ENCODE measurements at regions not wholly inside any gene's neighbourhood (a gene's known extent, or its start where the extent isn't known, plus 50 kb on each side); places are given as distances from the start of the nearest gene placed in this dataset. TPM values are rescaled to one million over a fixed set of nuclear protein-coding genes. Genes with fewer than 3 reads are reported as not detected.

DNA sequence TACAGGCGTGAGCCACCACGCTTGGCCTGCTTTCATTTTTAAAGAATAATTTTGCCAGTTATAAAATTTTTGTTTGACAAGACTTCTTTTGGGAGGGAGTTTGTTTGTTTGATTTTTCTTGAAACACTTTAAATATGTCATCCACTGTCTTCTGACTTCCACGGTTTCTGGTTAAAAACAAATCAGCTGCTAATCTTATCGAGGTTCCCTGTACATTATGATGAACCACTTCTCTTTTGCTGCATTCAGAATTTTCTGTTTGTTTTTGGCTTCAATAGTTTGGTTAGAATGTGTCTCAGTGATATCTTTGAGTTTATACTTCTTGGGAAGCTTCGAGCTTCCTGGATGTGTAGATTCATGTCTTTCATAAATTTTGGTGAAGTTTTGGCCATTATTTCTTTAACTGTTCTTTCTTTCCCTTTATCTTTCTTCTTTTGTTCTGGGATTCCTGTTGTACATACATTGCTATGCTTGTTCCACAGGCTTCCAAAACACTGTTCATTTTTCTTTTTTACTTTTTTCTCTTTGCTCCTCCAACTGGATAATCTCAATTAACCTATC is 60.8 kb downstream of the MSX2 start:
- Histone ChIP-seq H2BK12ac (ENCODE audit: low read length) (no peak overlapping the region), H2BK5ac (ENCODE audit: low read length) (no peak overlapping the region), H2AK5ac (ENCODE audit: low read depth, low read length) (no peak overlapping the region), H2BK15ac (ENCODE audit: low read length) (no peak overlapping the region), H3K4me1 (ENCODE audit: control insufficient read depth in 2 of 2, insufficient read depth in 1 of 2, low read depth in 1 of 2, low read length in 2 of 2) (no peaks in the 10 kb centered on the region), H4K91ac (ENCODE audit: low read depth, low read length, poor library complexity) (no peak overlapping the region), H3K9ac (ENCODE audit: low read depth, low read length, poor library complexity) (no peak overlapping the region), H3K4me2 (ENCODE audit: insufficient read depth, low read length, poor library complexity, severe bottlenecking) (no peak overlapping the region), H3K36me3 (replicated peaks in 1 of 2; ENCODE audit: control insufficient read depth in 2 of 2, insufficient read depth in 2 of 2, low read length in 2 of 2) (no peaks in the 10 kb centered on the region), H3K79me1 (ENCODE audit: low read depth, low read length) (no peaks in the 10 kb centered on the region), H3K9me3 (replicated peaks in 1 of 2; ENCODE audit: control insufficient read depth in 2 of 2, insufficient read depth in 1 of 2, low read depth in 1 of 2, low read length in 2 of 2) (no peaks in the 10 kb centered on the region), H2BK120ac (ENCODE audit: low read depth, low read length) (no peak overlapping the region), H4K8ac (ENCODE audit: low read depth, low read length) (no peak overlapping the region), H3K14ac (ENCODE audit: low read length) (no peak overlapping the region), H3K4ac (ENCODE audit: low read length) (no peak overlapping the region), H3K23ac (ENCODE audit: low read depth, low read length, poor library complexity) (no peak overlapping the region), H2AFZ (ENCODE audit: low read length) (no peak overlapping the region), H3K4me3 (ENCODE audit: low read length in 2 of 2) (no peak overlapping the region), H3K18ac (ENCODE audit: low read length) (no peak overlapping the region), H3K27ac (replicated peaks; ENCODE audit: low read length) (no peak overlapping the region), H3K27me3 (ENCODE audit: control insufficient read depth in 3 of 3, insufficient read depth in 3 of 3, low read depth in 1 of 3, low read length in 3 of 3) (no peaks in the 10 kb centered on the region)
- DNase-seq (ENCODE audit: low spot score): no peak
- no CpG with 5 or more reads among the region's 5 CpGs for WGBS, 2 donors (ENCODE audit: extremely low coverage in 2 of 2, insufficient read length in 2 of 2, insufficient replicate concordance in 1 of 2)

Small RNA genes lying in the stretch of these regions (small RNA-seq; reads per million reads assigned to genes)
- not detected for gene AC008413.1 (ENCODE audit: insufficient read depth)

All from neuronal stem cell (in vitro differentiated cells).